NB4 (cell line): ENCODE measurements at regions not wholly inside any gene's neighbourhood (a gene's known extent, or its start where the extent isn't known, plus 50 kb on each side); places are given as distances from the start of the nearest gene placed in this dataset.

ENCODE experiments used
- DNase-seq: peaks from one replicate; pipeline ENCODE4 v3.0.0; 2010; ENCODE audit warnings: low read depth
- H3K4me3 ChIP-seq: one replicate; pipeline ENCODE4 v1.5.1; 2011; ENCODE audit warnings: mild to moderate bottlenecking, low read depth, low read length, moderate library complexity
- CTCF ChIP-seq: IDR thresholded peaks from one replicate; pipeline ENCODE4 v1.5.1; 2012; ENCODE audit warnings: low read depth, low read length
- MAX ChIP-seq: IDR thresholded peaks from 2 replicates; pipeline ENCODE4 v1.6.1; 2011; ENCODE audit warnings: low read depth, low read length
- MYC ChIP-seq: IDR thresholded peaks from 2 replicates; pipeline ENCODE4 v1.6.1; 2011; ENCODE audit warnings: low read depth, low read length
- POLR2A ChIP-seq: IDR thresholded peaks from 2 replicates; pipeline ENCODE4 v1.6.1; 2011; ENCODE audit warnings: mild to moderate bottlenecking; ENCODE audit not compliant: insufficient read length; ENCODE audit errors: extremely low read depth

GRCh38 chr10:110365356-110366143 is 60.8 kb upstream of the SMNDC1 start:
- no peak for DNase-seq
- TF ChIP-seq MYC (no peak), POLR2A (no peak), CTCF (no peak), MAX (no peak)
- no peak overlapping the region for H3K4me3 ChIP-seq

GRCh38 chr10:110366635-110367034 is 61.9 kb upstream of the SMNDC1 start:
- TF ChIP-seq MAX = no peak
- TF ChIP-seq POLR2A = no peak
- no peak for TF ChIP-seq MYC
- TF ChIP-seq CTCF = no peak
- no peak overlapping the region for H3K4me3 ChIP-seq
- no peak for DNase-seq

- H3K4me3 ChIP-seq = no peak overlapping the region
- TF ChIP-seq MAX (no peak), CTCF (no peak), POLR2A (no peak), MYC (no peak)
- DNase-seq = no peak
Measured at GRCh38 chr10:110368002-110368401, 63.3 kb upstream of the SMNDC1 start.

- TF ChIP-seq MYC = no peak
- TF ChIP-seq CTCF = no peak
- TF ChIP-seq MAX = no peak
- no peak for TF ChIP-seq POLR2A
- no peak for DNase-seq
- H3K4me3 ChIP-seq = no peak overlapping the region
Measured at GRCh38 chr10:110368556-110368955, 63.8 kb upstream of the SMNDC1 start.

GRCh38 chr10:110370006-110370405 is 65.3 kb upstream of the SMNDC1 start:
- TF ChIP-seq MAX (no peak), MYC (no peak), POLR2A (no peak), CTCF (no peak)
- no peak for DNase-seq
- no peak overlapping the region for H3K4me3 ChIP-seq
